WTC11 (cell line): ENCODE measurements at regions not wholly inside any gene's neighbourhood (a gene's known extent, or its start where the extent isn't known, plus 50 kb on each side); places are given as distances from the start of the nearest gene placed in this dataset.

Experiments
- ATAC-seq: fragments of 200-7000 bp; cut with Tn5 transposase; 2 replicates; pipeline ENCODE4 v1.10.0; 2021; ENCODE audit warnings: mild to moderate bottlenecking, moderate library complexity
- CTCF ChIA-PET: fragments of 300-600 bp; sonication (Branson Sonifier 250); formaldehyde crosslinking; loops from one replicate; lab custom pipeline; 2021; ENCODE audit warnings: antibody characterized with exemption; lab: Charles Lee
- POLR2A ChIA-PET: fragments of 350-600 bp; sonication (Branson Sonifier 250); formaldehyde crosslinking; loops from one replicate; lab custom pipeline; 2021; ENCODE audit warnings: antibody characterized with exemption; lab: Charles Lee
- DNase-seq: peaks from one replicate; pipeline ENCODE4 v3.0.0; 2021; ENCODE audit warnings: low spot score
- H3K27ac Mint-ChIP-seq: 2 replicates; pipeline ENCODE4 v1.8.0; 2021; ENCODE audit warnings: mixed read lengths
- H3K27me3 Mint-ChIP-seq: 2 replicates; pipeline ENCODE4 v1.8.0; 2021; ENCODE audit warnings: low read depth, mild to moderate bottlenecking, moderate library complexity, mixed read lengths
- H3K36me3 Mint-ChIP-seq: 2 replicates; pipeline ENCODE4 v1.8.0; 2021; ENCODE audit warnings: mixed read lengths
- H3K4me1 Mint-ChIP-seq: 2 replicates; pipeline ENCODE4 v1.8.0; 2022; ENCODE audit warnings: mixed read lengths
- H3K4me3 Mint-ChIP-seq: 2 replicates; pipeline ENCODE4 v1.8.0; 2021; ENCODE audit warnings: mild to moderate bottlenecking, moderate library complexity, mixed read lengths
- H3K9me3 Mint-ChIP-seq: 2 replicates; pipeline ENCODE4 v1.8.0; 2021; ENCODE audit warnings: mixed read lengths
- AR ChIP-seq: fragments of 250-450 bp; sonication (Bioruptor Pico); IDR thresholded peaks from 2 replicates; pipeline ENCODE4 v1.9.0; 2021; ENCODE audit warnings: mild to moderate bottlenecking
- CBFB ChIP-seq: sonication (generic); formaldehyde crosslinking; IDR thresholded peaks from 2 replicates; pipeline ENCODE4 v1.8.1; 2022; ENCODE audit warnings: mild to moderate bottlenecking, low read depth, missing genetic modification reagents
- CTCF ChIP-seq: fragments of 200-600 bp; IDR thresholded peaks from 2 replicates; pipeline ENCODE4 v1.8.0; 2022; ENCODE audit warnings: antibody characterized with exemption
- E2F1 ChIP-seq: sonication (generic); formaldehyde crosslinking; IDR thresholded peaks from 2 replicates; pipeline ENCODE4 v1.8.0; 2022; ENCODE audit warnings: mild to moderate bottlenecking, missing genetic modification reagents
- ETV6 ChIP-seq: sonication (generic); formaldehyde crosslinking; IDR thresholded peaks from 2 replicates; pipeline ENCODE4 v1.8.1; 2022; ENCODE audit warnings: mild to moderate bottlenecking, missing genetic modification reagents
- IRF2 ChIP-seq: sonication (generic); formaldehyde crosslinking; IDR thresholded peaks from 2 replicates; pipeline ENCODE4 v1.8.0; 2022; ENCODE audit warnings: low read depth, missing genetic modification reagents, borderline replicate concordance
- JUN ChIP-seq: sonication (generic); formaldehyde crosslinking; IDR thresholded peaks from 2 replicates; pipeline ENCODE4 v1.8.0; 2023; ENCODE audit warnings: mild to moderate bottlenecking, missing genetic modification reagents
- MXD4 ChIP-seq: fragments of 250-450 bp; sonication (Bioruptor Pico); IDR thresholded peaks from 2 replicates; pipeline ENCODE4 v1.8.0; 2021; ENCODE audit warnings: mild to moderate bottlenecking, moderate library complexity, borderline replicate concordance
- NFATC4 ChIP-seq: fragments of 250-450 bp; sonication (Bioruptor Pico); IDR thresholded peaks from 2 replicates; pipeline ENCODE4 v1.9.0; 2021; ENCODE audit warnings: mild to moderate bottlenecking
- TEAD1 ChIP-seq: sonication (generic); formaldehyde crosslinking; IDR thresholded peaks from 2 replicates; pipeline ENCODE4 v1.8.0; 2022; ENCODE audit warnings: mild to moderate bottlenecking, missing genetic modification reagents
- ZNF138 ChIP-seq: sonication (generic); formaldehyde crosslinking; conservative IDR thresholded peaks from 2 replicates; pipeline ENCODE4 v1.8.1; 2022; ENCODE audit warnings: mild to moderate bottlenecking, moderate library complexity, missing genetic modification reagents
- ZNF396 ChIP-seq: fragments of 250-450 bp; sonication (Bioruptor Pico); IDR thresholded peaks from 2 replicates; pipeline ENCODE4 v1.8.0; 2021; ENCODE audit warnings: mild to moderate bottlenecking, moderate library complexity, borderline replicate concordance
- TF ChIP-seq, protein P1 (sequence below): fragments of 250-450 bp; sonication (Bioruptor Pico); IDR thresholded peaks from 2 replicates; pipeline ENCODE4 v1.9.0; 2021; ENCODE audit warnings: moderate library complexity, mild to moderate bottlenecking, inconsistent platforms, borderline replicate concordance
- TF ChIP-seq, protein P2 (sequence below): sonication (generic); formaldehyde crosslinking; IDR thresholded peaks from 2 replicates; pipeline ENCODE4 v1.8.0; 2022; ENCODE audit warnings: mild to moderate bottlenecking, missing genetic modification reagents
- TF ChIP-seq, protein P3 (sequence below): sonication (generic); formaldehyde crosslinking; IDR thresholded peaks from 2 replicates; pipeline ENCODE4 v1.8.0; 2022; ENCODE audit warnings: mild to moderate bottlenecking, missing genetic modification reagents
- TF ChIP-seq, protein P4 (sequence below): sonication (generic); formaldehyde crosslinking; IDR thresholded peaks from 2 replicates; pipeline ENCODE4 v1.8.0; 2023; ENCODE audit warnings: missing genetic modification reagents, mild to moderate bottlenecking, borderline replicate concordance

GRCh38 chr6:67567842-67568241 lies 1067.2 kb upstream of the ADGRB3 start (continued):
- TF ChIP-seq E2F1 (no peak), MXD4 (no peak), AR (CRISPR knock-in tag) (no peak), TEAD1 (no peak), IRF2 (no peak), JUN (no peak), NFATC4 (CRISPR knock-in tag) (no peak)
- TF ChIP-seq, protein P1, sequence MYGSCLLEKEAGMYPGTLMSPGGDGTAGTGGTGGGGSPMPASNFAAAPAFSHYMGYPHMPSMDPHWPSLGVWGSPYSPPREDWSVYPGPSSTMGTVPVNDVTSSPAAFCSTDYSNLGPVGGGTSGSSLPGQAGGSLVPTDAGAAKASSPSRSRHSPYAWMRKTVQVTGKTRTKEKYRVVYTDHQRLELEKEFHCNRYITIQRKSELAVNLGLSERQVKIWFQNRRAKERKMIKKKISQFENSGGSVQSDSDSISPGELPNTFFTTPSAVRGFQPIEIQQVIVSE (CRISPR knock-in tag) = no peak
- TF ChIP-seq, all 79 proteins: peak for 0

DNA sequence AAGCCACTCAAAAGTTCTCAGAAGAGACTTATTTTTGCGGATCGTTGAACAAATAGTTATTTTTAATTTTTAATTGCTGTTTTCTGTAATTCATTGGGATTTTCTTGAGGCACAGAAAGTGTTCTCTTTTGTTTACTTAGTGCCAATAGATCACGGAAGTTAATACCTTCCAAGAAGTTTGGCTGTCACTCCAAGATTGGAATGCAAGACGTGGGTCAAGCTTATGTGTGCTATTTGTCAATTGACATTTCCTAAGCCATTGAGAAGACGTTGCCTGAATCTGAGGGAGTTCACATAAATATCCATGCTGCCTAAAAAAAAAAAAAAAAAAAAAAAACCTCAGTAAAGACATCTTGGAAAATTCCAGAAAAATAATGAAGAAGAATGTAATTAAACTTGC lies 1071.4 kb upstream of the ADGRB3 start:
- Mint-ChIP-seq H3K27ac (no peak overlapping the region), H3K4me1 (no peaks in the 10 kb centered on the region), H3K27me3 (no peaks in the 10 kb centered on the region), H3K36me3 (no peaks in the 10 kb centered on the region), H3K9me3 (peaks cover 9% of the 10 kb centered on the region; the same call in 1 of the 2 replicates), H3K4me3 (no peak overlapping the region)
- DNase-seq (no peak), ATAC-seq (no peak)
- ChIA-PET POLR2A (no interaction called here), CTCF (interaction anchor here (0.7 kb wide), 1 partner anchor 897 kb away, joined by 7 read pairs; no protein-coding TSS in a partner anchor)
- TF ChIP-seq, protein P2, sequence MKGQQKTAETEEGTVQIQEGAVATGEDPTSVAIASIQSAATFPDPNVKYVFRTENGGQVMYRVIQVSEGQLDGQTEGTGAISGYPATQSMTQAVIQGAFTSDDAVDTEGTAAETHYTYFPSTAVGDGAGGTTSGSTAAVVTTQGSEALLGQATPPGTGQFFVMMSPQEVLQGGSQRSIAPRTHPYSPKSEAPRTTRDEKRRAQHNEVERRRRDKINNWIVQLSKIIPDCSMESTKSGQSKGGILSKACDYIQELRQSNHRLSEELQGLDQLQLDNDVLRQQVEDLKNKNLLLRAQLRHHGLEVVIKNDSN (CRISPR knock-in tag) = no peak
- no peak for TF ChIP-seq E2F1
- TF ChIP-seq ZNF138 (CRISPR knock-in tag) = no peak
- TF ChIP-seq ETV6 (CRISPR knock-in tag) = no peak
- TF ChIP-seq CTCF = no peak
- TF ChIP-seq, protein P3, sequence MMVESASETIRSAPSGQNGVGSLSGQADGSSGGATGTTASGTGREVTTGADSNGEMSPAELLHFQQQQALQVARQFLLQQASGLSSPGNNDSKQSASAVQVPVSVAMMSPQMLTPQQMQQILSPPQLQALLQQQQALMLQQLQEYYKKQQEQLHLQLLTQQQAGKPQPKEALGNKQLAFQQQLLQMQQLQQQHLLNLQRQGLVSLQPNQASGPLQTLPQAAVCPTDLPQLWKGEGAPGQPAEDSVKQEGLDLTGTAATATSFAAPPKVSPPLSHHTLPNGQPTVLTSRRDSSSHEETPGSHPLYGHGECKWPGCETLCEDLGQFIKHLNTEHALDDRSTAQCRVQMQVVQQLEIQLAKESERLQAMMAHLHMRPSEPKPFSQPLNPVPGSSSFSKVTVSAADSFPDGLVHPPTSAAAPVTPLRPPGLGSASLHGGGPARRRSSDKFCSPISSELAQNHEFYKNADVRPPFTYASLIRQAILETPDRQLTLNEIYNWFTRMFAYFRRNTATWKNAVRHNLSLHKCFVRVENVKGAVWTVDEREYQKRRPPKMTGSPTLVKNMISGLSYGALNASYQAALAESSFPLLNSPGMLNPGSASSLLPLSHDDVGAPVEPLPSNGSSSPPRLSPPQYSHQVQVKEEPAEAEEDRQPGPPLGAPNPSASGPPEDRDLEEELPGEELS (CRISPR knock-in tag) = no peak
- no peak for TF ChIP-seq ZNF396 (CRISPR knock-in tag)
- TF ChIP-seq CBFB (CRISPR knock-in tag) = no peak
- TF ChIP-seq, protein P4, sequence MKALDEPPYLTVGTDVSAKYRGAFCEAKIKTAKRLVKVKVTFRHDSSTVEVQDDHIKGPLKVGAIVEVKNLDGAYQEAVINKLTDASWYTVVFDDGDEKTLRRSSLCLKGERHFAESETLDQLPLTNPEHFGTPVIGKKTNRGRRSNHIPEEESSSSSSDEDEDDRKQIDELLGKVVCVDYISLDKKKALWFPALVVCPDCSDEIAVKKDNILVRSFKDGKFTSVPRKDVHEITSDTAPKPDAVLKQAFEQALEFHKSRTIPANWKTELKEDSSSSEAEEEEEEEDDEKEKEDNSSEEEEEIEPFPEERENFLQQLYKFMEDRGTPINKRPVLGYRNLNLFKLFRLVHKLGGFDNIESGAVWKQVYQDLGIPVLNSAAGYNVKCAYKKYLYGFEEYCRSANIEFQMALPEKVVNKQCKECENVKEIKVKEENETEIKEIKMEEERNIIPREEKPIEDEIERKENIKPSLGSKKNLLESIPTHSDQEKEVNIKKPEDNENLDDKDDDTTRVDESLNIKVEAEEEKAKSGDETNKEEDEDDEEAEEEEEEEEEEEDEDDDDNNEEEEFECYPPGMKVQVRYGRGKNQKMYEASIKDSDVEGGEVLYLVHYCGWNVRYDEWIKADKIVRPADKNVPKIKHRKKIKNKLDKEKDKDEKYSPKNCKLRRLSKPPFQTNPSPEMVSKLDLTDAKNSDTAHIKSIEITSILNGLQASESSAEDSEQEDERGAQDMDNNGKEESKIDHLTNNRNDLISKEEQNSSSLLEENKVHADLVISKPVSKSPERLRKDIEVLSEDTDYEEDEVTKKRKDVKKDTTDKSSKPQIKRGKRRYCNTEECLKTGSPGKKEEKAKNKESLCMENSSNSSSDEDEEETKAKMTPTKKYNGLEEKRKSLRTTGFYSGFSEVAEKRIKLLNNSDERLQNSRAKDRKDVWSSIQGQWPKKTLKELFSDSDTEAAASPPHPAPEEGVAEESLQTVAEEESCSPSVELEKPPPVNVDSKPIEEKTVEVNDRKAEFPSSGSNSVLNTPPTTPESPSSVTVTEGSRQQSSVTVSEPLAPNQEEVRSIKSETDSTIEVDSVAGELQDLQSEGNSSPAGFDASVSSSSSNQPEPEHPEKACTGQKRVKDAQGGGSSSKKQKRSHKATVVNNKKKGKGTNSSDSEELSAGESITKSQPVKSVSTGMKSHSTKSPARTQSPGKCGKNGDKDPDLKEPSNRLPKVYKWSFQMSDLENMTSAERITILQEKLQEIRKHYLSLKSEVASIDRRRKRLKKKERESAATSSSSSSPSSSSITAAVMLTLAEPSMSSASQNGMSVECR (CRISPR knock-in tag) = no peak
